Breast epithelium (tissue), 4 donors: ENCODE measurements at regions not wholly inside any gene's neighbourhood (a gene's known extent, or its start where the extent isn't known, plus 50 kb on each side); places are given as distances from the start of the nearest gene placed in this dataset.

Source experiments
- DNase-seq, 2 donors: peaks; one replicate each; pipeline ENCODE4 v3.0.0-alpha.2; 2019; ENCODE audit warnings: low spot score in 2 of 2
- H3K27ac ChIP-seq, 2 donors: fragments of 200-600 bp; sonication (generic) in 1 of 2; one replicate each; pipeline ENCODE4 v1.5.1; 2016 to 2019; ENCODE audit warnings: mild to moderate bottlenecking in 1 of 2
- H3K27me3 ChIP-seq, 2 donors: fragments of 200-600 bp; sonication (generic) in 1 of 2; one replicate each; pipeline versions ENCODE4 v1.5.1 to v1.6.0; 2017 to 2019; ENCODE audit warnings: control low read depth in 1 of 2, mild to moderate bottlenecking in 1 of 2
- H3K36me3 ChIP-seq: fragments of 200-600 bp; one replicate; pipeline ENCODE4 v1.5.1; 2019
- H3K4me1 ChIP-seq, 2 donors: fragments of 200-600 bp; sonication (generic); one replicate each; pipeline ENCODE4 v1.5.1; 2016 to 2019; ENCODE audit warnings: control low read depth in 1 of 2
- H3K4me3 ChIP-seq, 3 donors: fragments of 200-600 bp; sonication (generic); 1 replicate in 2 of 3; 2 replicates in 1 of 3; pipeline ENCODE4 v1.5.1; 2016 to 2019; ENCODE audit warnings: mild to moderate bottlenecking in 3 of 3, moderate library complexity in 2 of 3
- H3K9me3 ChIP-seq, 2 donors: fragments of 200-600 bp; sonication (generic) in 1 of 2; one replicate each; pipeline ENCODE4 v1.5.1; 2016 to 2019; ENCODE audit warnings: control low read depth in 1 of 2
- POLR2A ChIP-seq: fragments of 450-650 bp; IDR thresholded peaks from one replicate; pipeline ENCODE4 v1.6.1; 2016; ENCODE audit warnings: antibody characterized with exemption, mild to moderate bottlenecking, moderate library complexity
- POLR2AphosphoS5 ChIP-seq, 3 donors: sonication (generic); formaldehyde crosslinking; IDR thresholded peaks; one replicate each; pipeline ENCODE4 v1.6.1; 2017; ENCODE audit warnings: antibody characterized with exemption in 3 of 3
- intact Hi-C: fragments of 100-400 bp; cut with DNase I; formaldehyde crosslinking; loops from one replicate; pipeline ENCODE4 v1.15.1; 2023; ENCODE audit warnings: low total_unique reads
- TF ChIP-seq, protein P1 (sequence below), 3 donors: fragments of 450-650 bp; IDR thresholded peaks; one replicate each; pipeline ENCODE4 v1.5.1; 2016 to 2017; ENCODE audit warnings: antibody characterized with exemption in 3 of 3, mild to moderate bottlenecking in 3 of 3, moderate library complexity in 3 of 3

DNA sequence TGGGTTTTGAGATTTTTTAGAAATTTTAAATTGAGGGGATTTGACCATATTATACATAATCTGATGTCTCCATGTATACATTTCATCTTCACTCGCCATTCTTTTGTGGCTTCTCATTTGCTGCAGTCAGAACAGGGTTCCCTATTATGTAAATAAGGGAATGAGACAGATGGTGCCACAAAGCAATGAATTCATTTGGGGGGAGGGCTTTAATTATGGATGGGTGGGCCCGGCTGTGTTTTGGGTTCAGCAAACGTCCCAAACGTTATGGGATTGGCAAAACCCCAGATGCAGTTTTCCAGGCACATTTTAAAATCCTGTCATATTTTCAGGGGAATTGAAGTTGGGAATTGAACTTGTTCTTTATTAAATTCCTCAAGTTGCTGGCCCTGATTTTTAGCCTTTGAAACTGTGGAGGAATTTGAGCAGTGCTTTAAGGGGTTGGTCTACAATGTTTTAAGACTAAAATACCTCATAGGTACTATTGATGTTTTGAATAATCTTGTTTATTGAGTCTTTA, 558.5 kb upstream of the ZNF462 start:
- TF ChIP-seq POLR2A = no peak
- no peak for TF ChIP-seq POLR2AphosphoS5 (IDR thresholded peaks at IDR 0.05)
- TF ChIP-seq, protein P1, sequence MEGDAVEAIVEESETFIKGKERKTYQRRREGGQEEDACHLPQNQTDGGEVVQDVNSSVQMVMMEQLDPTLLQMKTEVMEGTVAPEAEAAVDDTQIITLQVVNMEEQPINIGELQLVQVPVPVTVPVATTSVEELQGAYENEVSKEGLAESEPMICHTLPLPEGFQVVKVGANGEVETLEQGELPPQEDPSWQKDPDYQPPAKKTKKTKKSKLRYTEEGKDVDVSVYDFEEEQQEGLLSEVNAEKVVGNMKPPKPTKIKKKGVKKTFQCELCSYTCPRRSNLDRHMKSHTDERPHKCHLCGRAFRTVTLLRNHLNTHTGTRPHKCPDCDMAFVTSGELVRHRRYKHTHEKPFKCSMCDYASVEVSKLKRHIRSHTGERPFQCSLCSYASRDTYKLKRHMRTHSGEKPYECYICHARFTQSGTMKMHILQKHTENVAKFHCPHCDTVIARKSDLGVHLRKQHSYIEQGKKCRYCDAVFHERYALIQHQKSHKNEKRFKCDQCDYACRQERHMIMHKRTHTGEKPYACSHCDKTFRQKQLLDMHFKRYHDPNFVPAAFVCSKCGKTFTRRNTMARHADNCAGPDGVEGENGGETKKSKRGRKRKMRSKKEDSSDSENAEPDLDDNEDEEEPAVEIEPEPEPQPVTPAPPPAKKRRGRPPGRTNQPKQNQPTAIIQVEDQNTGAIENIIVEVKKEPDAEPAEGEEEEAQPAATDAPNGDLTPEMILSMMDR (IDR thresholded peaks at IDR 0.05) = no peak
- Histone ChIP-seq H3K4me1 (no peaks in the 10 kb centered on the region), H3K4me3 (no peak overlapping the region), H3K27me3 (no peaks in the 10 kb centered on the region), H3K9me3 (no peaks in the 10 kb centered on the region), H3K27ac (no peak overlapping the region), H3K36me3 (no peaks in the 10 kb centered on the region)
- intact Hi-C loops = no loop called here
- no peak for DNase-seq

- DNase-seq = no peak
- H3K27ac ChIP-seq = no peak overlapping the region
- TF ChIP-seq POLR2AphosphoS5 (IDR thresholded peaks at IDR 0.05) (no peak), POLR2A (no peak)
- TF ChIP-seq, protein P1 (IDR thresholded peaks at IDR 0.05) = no peak
- intact Hi-C loops = no loop called here
- no peaks in the 10 kb centered on the region for H3K4me1 ChIP-seq
- no peaks in the 10 kb centered on the region for H3K36me3 ChIP-seq
- no peak overlapping the region for H3K4me3 ChIP-seq
- no peaks in the 10 kb centered on the region for H3K27me3 ChIP-seq
- H3K9me3 ChIP-seq = no peaks in the 10 kb centered on the region
Measured at GRCh38 chr9:106305428-106306133, 557.4 kb upstream of the ZNF462 start.

DNA sequence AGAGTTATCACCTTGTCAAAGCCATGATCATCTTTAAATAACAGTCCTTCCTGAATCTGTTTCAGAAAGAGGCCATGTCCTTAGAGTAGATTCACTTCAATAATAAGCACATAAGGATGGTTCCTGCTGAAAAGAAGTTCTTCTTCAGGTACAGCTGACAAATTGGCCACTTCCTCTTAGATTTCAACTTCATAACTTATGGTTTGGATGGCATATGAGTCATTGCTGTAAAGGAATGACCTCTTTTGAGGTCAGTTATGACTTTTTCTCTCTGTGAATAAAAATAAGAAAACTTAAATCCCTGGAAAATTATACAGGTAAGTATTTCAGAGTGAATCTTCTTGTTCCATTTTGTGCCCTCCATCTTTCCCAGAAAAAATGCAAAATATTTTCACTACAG, 555.3 kb upstream of the ZNF462 start:
- no peak overlapping the region for H3K27ac ChIP-seq
- TF ChIP-seq POLR2A (no peak), POLR2AphosphoS5 (IDR thresholded peaks at IDR 0.05) (no peak)
- no peaks in the 10 kb centered on the region for H3K4me1 ChIP-seq
- no peaks in the 10 kb centered on the region for H3K27me3 ChIP-seq
- H3K4me3 ChIP-seq = no peak overlapping the region
- no peak for DNase-seq
- H3K9me3 ChIP-seq = no peaks in the 10 kb centered on the region
- no peaks in the 10 kb centered on the region for H3K36me3 ChIP-seq
- intact Hi-C loops = no loop called here

DNA sequence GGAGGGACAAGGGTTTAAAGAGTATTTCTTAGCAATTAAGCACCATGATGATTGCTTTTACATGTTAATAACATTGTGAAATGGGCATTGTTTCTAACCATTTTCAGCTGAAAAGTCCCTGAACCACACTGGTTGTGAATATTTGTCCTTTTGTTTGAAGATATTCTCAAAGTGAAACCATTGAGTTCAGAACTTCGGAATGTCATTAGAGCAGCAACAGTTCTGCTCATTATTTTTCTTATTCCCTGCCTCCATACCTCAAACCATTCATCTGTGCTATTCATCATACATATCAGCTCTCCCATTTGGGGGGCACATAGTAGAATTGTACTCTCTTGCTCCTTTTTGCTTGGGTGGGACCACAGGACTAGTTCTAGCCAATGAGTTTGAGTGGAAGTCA, 553.0 kb upstream of the ZNF462 start:
- intact Hi-C loops = no loop called here
- H3K9me3 ChIP-seq = no peaks in the 10 kb centered on the region

GRCh38 chr9:106310782-106311181, 552.2 kb upstream of the ZNF462 start:
- DNase-seq = no peak
- Histone ChIP-seq H3K27me3 (no peaks in the 10 kb centered on the region), H3K27ac (no peak overlapping the region), H3K36me3 (no peaks in the 10 kb centered on the region), H3K4me1 (no peaks in the 10 kb centered on the region), H3K4me3 (no peak overlapping the region), H3K9me3 (no peaks in the 10 kb centered on the region)
- TF ChIP-seq POLR2AphosphoS5 (IDR thresholded peaks at IDR 0.05) (no peak), POLR2A (no peak)
- TF ChIP-seq, protein P1 (IDR thresholded peaks at IDR 0.05) = no peak
- intact Hi-C loops = no loop called here

More for the DNA sequence above, 553.0 kb upstream of the ZNF462 start:
- Histone ChIP-seq H3K27ac (no peak overlapping the region), H3K4me3 (no peak overlapping the region), H3K4me1 (no peaks in the 10 kb centered on the region), H3K36me3 (no peaks in the 10 kb centered on the region), H3K27me3 (no peaks in the 10 kb centered on the region)
- no peak for DNase-seq
- TF ChIP-seq, protein P1 (IDR thresholded peaks at IDR 0.05) = no peak
- TF ChIP-seq POLR2AphosphoS5 (IDR thresholded peaks at IDR 0.05) (no peak), POLR2A (no peak)
